GM23338 (cell line): ENCODE measurements at regions not wholly inside any gene's neighbourhood (a gene's known extent, or its start where the extent isn't known, plus 50 kb on each side); places are given as distances from the start of the nearest gene placed in this dataset.
"Not testable (repeated sequence)": the region's sequence is repeated elsewhere in the genome, so short reads cannot be mapped to it uniquely, and the experiment has no call there.

Experiments used
- ATAC-seq: fragments of 200-7000 bp; cut with Tn5 transposase; 3 replicates; pipeline ENCODE4 v1.9.1; 2020
- DNase-seq: peaks from one replicate; pipeline ENCODE4 v3.0.0-alpha.2; 2015; ENCODE audit warnings: low spot score
- H2AFZ ChIP-seq: fragments of 200-600 bp; sonication (generic); 2 replicates; pipeline ENCODE4 v1.8.0; 2016; ENCODE audit warnings: antibody characterized with exemption, mild to moderate bottlenecking, moderate library complexity
- H3F3A ChIP-seq: fragments of 200-600 bp; sonication (generic); replicated peaks from 2 replicates; pipeline ENCODE4 v1.8.0; 2017; ENCODE audit warnings: antibody characterized with exemption, mixed run types, low read depth
- H3K27ac ChIP-seq: fragments of 200-600 bp; sonication (generic); 2 replicates; pipeline ENCODE4 v1.6.1; 2016; ENCODE audit warnings: low read depth
- H3K27me3 ChIP-seq: fragments of 200-600 bp; sonication (generic); 2 replicates; pipeline ENCODE4 v1.8.0; 2016; ENCODE audit warnings: mild to moderate bottlenecking, mixed run types, moderate library complexity; ENCODE audit not compliant: insufficient read depth
- H3K36me3 ChIP-seq: fragments of 200-600 bp; sonication (generic); 2 replicates; pipeline ENCODE4 v1.8.0; 2016; ENCODE audit warnings: mild to moderate bottlenecking; ENCODE audit not compliant: insufficient read depth
- H3K4me1 ChIP-seq: fragments of 200-600 bp; sonication (generic); 2 replicates; pipeline ENCODE4 v1.8.0; 2016; ENCODE audit warnings: mild to moderate bottlenecking, moderate library complexity; ENCODE audit not compliant: insufficient read depth
- H3K4me2 ChIP-seq: fragments of 200-600 bp; sonication (generic); 2 replicates; pipeline ENCODE4 v1.7.1; 2017; ENCODE audit warnings: mixed run types
- H3K4me3 ChIP-seq: fragments of 200-600 bp; sonication (generic); 2 replicates; pipeline ENCODE4 v1.6.1; 2016; ENCODE audit warnings: mixed run types
- H3K79me2 ChIP-seq: fragments of 200-600 bp; sonication (generic); replicated peaks from 2 replicates; pipeline ENCODE4 v1.8.0; 2017; ENCODE audit warnings: mild to moderate bottlenecking; ENCODE audit not compliant: insufficient read depth
- H3K9me2 ChIP-seq: fragments of 200-600 bp; sonication (generic); 2 replicates; pipeline ENCODE4 v1.8.0; 2017; ENCODE audit not compliant: insufficient read depth
- H4K20me1 ChIP-seq: fragments of 200-600 bp; sonication (generic); replicated peaks from 2 replicates; pipeline ENCODE4 v1.8.0; 2017; ENCODE audit warnings: mild to moderate bottlenecking; ENCODE audit not compliant: insufficient read depth
- H3K27ac Mint-ChIP-seq: 2 replicates; pipeline ENCODE4 v1.8.0; 2020; ENCODE audit warnings: inconsistent platforms, mild to moderate bottlenecking, moderate library complexity, mixed read lengths
- H3K27me3 Mint-ChIP-seq: 3 replicates; pipeline ENCODE4 v1.8.0; 2022; ENCODE audit warnings: low read depth, mild to moderate bottlenecking, moderate library complexity, mixed read lengths, inconsistent platforms; ENCODE audit not compliant: insufficient read depth, poor library complexity
- H3K36me3 Mint-ChIP-seq: 3 replicates; pipeline ENCODE4 v1.8.0; 2021; ENCODE audit warnings: low read depth, mild to moderate bottlenecking, inconsistent platforms, moderate library complexity, mixed read lengths
- H3K4me1 Mint-ChIP-seq: 3 replicates; pipeline ENCODE4 v1.8.0; 2020; ENCODE audit warnings: mild to moderate bottlenecking, inconsistent platforms, mixed read lengths
- H3K4me3 Mint-ChIP-seq: 3 replicates; pipeline ENCODE4 v1.8.0; 2021; ENCODE audit warnings: moderate library complexity, mild to moderate bottlenecking, inconsistent platforms, mixed read lengths
- H3K9me3 Mint-ChIP-seq: 3 replicates; pipeline ENCODE4 v1.8.0; 2020; ENCODE audit warnings: moderate library complexity, mild to moderate bottlenecking, inconsistent platforms, mixed read lengths
- EZH2 ChIP-seq: fragments of 200-600 bp; sonication (generic); IDR thresholded peaks from one replicate; pipeline ENCODE4 v1.8.0; 2017; ENCODE audit warnings: antibody characterized with exemption, mild to moderate bottlenecking, low read depth; ENCODE audit not compliant: unreplicated experiment
- EZH2phosphoT487 ChIP-seq: fragments of 200-600 bp; sonication (generic); IDR thresholded peaks from one replicate; pipeline ENCODE4 v1.8.1; 2018; ENCODE audit warnings: antibody characterized with exemption; ENCODE audit not compliant: unreplicated experiment
- TF ChIP-seq, protein P1 (sequence below): IDR thresholded peaks from one replicate; pipeline ENCODE4 v1.6.1; 2018; ENCODE audit warnings: antibody characterized with exemption; ENCODE audit not compliant: unreplicated experiment
- TF ChIP-seq, protein P2 (sequence below): fragments of 250-450 bp; sonication (Bioruptor Pico); IDR thresholded peaks from 2 replicates; pipeline ENCODE4 v1.5.0; 2020; ENCODE audit warnings: mild to moderate bottlenecking, moderate library complexity

DNA sequence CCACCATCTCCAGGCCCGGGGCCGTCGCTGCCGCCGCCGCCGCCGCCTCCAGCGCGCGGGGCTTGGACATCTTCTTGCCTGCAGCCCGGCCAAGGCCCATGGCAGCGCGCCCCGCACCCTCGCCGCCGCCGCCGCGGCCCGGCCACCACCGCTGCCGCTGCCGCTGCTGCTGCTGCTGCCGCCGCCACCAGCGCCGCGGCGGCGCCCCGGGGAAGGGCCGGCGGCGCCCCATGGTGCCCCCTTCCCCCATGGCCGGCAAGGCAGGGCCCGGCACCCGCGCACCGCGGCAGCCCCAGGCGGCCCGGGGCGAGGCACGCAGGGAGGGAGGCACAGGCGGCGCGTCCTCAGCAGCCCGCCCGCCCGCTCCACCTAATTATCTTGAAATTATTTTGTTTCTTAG, 3057.4 kb downstream of the RPIA start (continued):
- TF ChIP-seq, protein P1, sequence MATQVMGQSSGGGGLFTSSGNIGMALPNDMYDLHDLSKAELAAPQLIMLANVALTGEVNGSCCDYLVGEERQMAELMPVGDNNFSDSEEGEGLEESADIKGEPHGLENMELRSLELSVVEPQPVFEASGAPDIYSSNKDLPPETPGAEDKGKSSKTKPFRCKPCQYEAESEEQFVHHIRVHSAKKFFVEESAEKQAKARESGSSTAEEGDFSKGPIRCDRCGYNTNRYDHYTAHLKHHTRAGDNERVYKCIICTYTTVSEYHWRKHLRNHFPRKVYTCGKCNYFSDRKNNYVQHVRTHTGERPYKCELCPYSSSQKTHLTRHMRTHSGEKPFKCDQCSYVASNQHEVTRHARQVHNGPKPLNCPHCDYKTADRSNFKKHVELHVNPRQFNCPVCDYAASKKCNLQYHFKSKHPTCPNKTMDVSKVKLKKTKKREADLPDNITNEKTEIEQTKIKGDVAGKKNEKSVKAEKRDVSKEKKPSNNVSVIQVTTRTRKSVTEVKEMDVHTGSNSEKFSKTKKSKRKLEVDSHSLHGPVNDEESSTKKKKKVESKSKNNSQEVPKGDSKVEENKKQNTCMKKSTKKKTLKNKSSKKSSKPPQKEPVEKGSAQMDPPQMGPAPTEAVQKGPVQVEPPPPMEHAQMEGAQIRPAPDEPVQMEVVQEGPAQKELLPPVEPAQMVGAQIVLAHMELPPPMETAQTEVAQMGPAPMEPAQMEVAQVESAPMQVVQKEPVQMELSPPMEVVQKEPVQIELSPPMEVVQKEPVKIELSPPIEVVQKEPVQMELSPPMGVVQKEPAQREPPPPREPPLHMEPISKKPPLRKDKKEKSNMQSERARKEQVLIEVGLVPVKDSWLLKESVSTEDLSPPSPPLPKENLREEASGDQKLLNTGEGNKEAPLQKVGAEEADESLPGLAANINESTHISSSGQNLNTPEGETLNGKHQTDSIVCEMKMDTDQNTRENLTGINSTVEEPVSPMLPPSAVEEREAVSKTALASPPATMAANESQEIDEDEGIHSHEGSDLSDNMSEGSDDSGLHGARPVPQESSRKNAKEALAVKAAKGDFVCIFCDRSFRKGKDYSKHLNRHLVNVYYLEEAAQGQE, result no peak
- TF ChIP-seq EZH2phosphoT487 (no peak), EZH2 (no peak)
- TF ChIP-seq, protein P2, sequence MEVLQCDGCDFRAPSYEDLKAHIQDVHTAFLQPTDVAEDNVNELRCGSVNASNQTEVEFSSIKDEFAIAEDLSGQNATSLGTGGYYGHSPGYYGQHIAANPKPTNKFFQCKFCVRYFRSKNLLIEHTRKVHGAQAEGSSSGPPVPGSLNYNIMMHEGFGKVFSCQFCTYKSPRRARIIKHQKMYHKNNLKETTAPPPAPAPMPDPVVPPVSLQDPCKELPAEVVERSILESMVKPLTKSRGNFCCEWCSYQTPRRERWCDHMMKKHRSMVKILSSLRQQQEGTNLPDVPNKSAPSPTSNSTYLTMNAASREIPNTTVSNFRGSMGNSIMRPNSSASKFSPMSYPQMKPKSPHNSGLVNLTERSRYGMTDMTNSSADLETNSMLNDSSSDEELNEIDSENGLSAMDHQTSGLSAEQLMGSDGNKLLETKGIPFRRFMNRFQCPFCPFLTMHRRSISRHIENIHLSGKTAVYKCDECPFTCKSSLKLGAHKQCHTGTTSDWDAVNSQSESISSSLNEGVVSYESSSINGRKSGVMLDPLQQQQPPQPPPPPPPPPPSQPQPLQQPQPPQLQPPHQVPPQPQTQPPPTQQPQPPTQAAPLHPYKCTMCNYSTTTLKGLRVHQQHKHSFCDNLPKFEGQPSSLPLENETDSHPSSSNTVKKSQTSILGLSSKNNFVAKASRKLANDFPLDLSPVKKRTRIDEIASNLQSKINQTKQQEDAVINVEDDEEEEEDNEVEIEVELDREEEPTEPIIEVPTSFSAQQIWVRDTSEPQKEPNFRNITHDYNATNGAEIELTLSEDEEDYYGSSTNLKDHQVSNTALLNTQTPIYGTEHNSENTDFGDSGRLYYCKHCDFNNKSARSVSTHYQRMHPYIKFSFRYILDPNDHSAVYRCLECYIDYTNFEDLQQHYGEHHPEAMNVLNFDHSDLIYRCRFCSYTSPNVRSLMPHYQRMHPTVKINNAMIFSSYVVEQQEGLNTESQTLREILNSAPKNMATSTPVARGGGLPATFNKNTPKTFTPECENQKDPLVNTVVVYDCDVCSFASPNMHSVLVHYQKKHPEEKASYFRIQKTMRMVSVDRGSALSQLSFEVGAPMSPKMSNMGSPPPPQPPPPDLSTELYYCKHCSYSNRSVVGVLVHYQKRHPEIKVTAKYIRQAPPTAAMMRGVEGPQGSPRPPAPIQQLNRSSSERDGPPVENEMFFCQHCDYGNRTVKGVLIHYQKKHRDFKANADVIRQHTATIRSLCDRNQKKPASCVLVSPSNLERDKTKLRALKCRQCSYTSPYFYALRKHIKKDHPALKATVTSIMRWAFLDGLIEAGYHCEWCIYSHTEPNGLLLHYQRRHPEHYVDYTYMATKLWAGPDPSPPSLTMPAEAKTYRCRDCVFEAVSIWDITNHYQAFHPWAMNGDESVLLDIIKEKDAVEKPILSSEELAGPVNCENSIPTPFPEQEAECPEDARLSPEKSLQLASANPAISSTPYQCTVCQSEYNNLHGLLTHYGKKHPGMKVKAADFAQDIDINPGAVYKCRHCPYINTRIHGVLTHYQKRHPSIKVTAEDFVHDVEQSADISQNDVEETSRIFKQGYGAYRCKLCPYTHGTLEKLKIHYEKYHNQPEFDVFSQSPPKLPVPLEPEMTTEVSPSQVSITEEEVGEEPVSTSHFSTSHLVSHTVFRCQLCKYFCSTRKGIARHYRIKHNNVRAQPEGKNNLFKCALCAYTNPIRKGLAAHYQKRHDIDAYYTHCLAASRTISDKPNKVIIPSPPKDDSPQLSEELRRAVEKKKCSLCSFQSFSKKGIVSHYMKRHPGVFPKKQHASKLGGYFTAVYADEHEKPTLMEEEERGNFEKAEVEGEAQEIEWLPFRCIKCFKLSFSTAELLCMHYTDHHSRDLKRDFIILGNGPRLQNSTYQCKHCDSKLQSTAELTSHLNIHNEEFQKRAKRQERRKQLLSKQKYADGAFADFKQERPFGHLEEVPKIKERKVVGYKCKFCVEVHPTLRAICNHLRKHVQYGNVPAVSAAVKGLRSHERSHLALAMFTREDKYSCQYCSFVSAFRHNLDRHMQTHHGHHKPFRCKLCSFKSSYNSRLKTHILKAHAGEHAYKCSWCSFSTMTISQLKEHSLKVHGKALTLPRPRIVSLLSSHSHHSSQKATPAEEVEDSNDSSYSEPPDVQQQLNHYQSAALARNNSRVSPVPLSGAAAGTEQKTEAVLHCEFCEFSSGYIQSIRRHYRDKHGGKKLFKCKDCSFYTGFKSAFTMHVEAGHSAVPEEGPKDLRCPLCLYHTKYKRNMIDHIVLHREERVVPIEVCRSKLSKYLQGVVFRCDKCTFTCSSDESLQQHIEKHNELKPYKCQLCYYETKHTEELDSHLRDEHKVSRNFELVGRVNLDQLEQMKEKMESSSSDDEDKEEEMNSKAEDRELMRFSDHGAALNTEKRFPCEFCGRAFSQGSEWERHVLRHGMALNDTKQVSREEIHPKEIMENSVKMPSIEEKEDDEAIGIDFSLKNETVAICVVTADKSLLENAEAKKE (CRISPR knock-in tag), result no peak

DNA sequence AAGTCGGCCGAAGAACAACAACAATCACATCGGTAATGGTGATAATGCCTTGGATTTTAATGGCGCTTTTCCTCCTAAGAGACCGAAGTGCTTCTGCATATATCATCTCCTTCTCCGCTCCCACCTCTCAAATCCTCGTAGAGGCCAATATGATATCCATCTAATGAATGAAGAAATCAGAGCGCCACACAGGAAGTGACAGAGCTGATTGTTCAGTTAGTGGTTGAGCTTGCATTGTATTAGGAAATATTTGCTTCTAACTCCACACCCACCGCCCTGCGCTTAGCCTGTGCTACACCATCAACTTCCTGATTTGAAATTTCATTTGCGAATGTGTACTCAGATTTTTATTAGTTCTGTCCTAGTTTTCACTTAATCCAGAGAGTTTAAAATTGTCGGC, 3058.2 kb downstream of the RPIA start:
- not testable (repeated sequence) for H4K20me1 ChIP-seq, H3K36me3 ChIP-seq, H3K36me3 Mint-ChIP-seq, H3K27me3 Mint-ChIP-seq, H3K27ac ChIP-seq, H2AFZ ChIP-seq, H3K27ac Mint-ChIP-seq, H3F3A ChIP-seq, DNase-seq, H3K9me2 ChIP-seq, ATAC-seq, H3K9me3 Mint-ChIP-seq
- Histone ChIP-seq H3K4me3 (peak overlapping the region; percentile 51; the same call in 1 of the 2 replicates), H3K4me1 (peaks cover 19% of the 10 kb centered on the region), H3K79me2 (peaks cover 12% of the 10 kb centered on the region), H3K27me3 (peaks cover 15% of the 10 kb centered on the region; the same call in 1 of the 2 replicates), H3K4me2 (peak overlapping the region; percentile 69; the same call in 1 of the 2 replicates)
- H3K4me3 Mint-ChIP-seq, result peak overlapping the region; percentile 74
- peaks cover 28% of the 10 kb centered on the region for H3K4me1 Mint-ChIP-seq
